GM19467 (cell line): ENCODE measurements at regions not wholly inside any gene's neighbourhood (a gene's known extent, or its start where the extent isn't known, plus 50 kb on each side); places are given as distances from the start of the nearest gene placed in this dataset.
"Not testable (repeated sequence)": the region's sequence is repeated elsewhere in the genome, so short reads cannot be mapped to it uniquely, and the experiment has no call there.

Source experiments
- ATAC-seq: cut with Tn5 transposase; IDR thresholded peaks from one replicate; pipeline ENCODE4 v1.9.1; 2021; ENCODE audit warnings: mild to moderate bottlenecking, moderate library complexity; ENCODE audit not compliant: unreplicated experiment

DNA sequence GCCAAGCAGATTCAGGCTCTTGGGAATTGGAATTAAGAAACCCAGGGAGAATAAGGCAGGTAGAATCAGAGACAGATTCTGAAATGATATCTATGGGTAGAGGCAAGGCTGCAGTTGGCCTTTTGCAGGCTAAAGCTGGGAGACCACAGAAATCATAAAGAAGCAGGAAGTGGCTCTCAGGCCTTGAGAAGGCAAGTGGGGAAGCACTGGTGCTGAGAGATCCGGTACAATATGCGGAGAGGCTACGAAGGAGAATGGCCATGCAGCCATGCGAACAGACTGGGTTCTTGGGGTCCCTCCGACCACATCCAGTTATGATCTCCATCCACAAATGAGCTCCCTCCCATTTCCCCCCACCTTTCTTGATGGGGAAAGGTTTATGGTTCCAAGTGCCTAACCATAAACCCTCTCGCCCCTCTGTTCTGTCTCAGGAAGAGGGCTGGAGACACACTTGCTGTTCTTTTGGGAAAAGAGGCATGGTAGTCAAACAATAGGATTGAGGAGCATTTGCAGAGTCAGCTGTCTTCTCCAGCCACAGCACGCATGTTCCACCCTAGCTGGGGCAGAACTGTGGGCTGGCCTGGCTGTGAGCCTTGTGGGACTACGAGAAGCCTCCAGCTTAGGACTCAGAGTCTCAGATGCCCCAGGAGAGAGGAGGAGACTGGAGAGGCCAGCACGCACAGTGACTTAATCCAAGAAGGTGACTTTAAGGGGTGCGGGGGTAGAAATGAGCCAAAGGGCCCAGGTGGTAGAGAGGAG, 99.6 kb downstream of the RPLP1 start:
- no peak for ATAC-seq

DNA sequence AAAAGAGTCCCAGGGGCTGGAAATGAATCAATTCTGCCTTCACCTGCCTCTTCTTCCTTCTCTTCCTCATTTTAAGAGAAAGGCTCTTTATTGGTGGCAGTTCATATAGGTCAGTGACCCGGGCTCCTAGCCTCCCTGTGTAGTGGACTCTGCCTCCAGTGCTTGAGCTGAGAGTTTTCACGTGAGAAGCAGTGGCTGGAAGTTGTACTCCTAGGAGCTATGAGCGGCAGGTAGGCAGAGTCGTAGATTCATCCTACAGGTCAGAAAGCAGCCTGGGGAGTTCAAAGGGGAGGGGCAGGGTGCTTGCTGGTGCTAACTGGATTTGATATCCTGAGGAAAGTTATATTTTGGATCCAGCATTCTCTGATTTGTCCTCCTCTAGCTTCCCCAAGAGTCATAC, 101.1 kb downstream of the RPLP1 start:
- ATAC-seq, result no peak

DNA sequence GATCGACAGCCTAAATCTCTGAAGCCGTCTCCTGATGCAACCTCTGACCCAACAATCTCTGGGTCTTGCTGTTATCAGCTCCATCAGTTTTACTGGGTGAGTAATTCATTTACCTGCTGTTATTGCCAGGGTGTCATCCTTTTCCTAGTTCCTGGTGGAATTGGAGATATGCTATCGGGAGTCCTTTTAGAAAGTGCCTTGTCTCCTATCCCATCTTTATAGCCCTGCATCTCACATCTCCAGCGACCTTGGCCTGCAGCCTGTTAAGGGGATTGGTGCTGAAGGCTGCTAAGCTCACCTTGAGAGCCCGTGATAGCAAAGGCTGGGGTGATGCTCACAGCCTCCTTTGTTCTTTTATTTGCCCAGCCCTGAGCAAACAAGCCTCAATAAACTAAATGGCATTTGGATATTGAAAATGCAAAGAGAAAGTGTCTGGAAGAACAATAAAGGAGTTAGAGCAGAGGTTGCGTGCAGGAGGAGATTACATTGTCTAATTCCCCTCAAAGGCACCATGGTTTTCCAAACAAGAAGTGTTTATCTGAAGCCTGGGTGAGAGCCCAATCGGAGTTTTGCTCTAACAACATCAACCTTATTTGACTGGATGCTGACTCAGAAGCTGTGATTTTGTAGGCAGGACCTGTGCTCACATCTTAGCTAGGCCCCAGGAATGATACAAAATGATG, 101.8 kb downstream of the RPLP1 start:
- no peak for ATAC-seq

DNA sequence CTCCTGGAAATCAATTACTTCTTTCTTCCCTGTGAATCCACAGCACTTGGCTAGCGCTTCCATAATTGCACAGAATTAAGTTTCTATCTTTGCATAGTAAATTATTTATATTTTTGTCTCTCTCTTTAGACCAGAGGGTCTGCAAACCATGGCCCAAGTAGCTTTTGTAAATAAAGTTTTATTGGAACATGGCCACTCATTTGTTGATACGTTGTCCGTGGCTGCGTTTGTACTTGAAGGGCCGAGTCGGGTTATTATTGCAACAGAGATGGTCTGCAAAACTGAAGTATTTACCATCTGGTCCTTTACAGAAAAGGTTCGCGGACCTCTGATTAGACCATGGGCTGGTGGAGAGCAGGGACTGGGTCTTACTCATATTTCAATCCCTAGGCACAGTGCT, 102.5 kb downstream of the RPLP1 start:
- ATAC-seq, result no peak

DNA sequence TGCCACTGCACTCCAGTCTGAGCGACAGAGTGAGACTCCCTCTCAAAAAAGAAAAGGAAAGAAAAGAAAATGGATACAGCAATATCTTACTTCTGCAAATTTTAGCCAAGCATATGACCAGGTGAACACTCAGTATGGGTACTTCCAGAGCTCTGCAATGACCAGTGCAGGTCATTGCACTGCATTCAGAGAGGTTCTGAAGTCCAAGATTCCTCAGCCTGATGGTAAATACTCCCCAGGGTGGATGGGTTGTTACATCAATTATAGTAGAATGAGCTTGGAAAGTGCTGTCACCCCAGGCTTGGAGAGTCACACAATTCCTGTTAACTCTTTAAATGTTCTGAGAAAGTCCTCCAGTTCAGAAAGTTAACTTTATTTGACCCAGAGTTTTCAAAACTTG, 103.7 kb downstream of the RPLP1 start:
- ATAC-seq, result no peak

DNA sequence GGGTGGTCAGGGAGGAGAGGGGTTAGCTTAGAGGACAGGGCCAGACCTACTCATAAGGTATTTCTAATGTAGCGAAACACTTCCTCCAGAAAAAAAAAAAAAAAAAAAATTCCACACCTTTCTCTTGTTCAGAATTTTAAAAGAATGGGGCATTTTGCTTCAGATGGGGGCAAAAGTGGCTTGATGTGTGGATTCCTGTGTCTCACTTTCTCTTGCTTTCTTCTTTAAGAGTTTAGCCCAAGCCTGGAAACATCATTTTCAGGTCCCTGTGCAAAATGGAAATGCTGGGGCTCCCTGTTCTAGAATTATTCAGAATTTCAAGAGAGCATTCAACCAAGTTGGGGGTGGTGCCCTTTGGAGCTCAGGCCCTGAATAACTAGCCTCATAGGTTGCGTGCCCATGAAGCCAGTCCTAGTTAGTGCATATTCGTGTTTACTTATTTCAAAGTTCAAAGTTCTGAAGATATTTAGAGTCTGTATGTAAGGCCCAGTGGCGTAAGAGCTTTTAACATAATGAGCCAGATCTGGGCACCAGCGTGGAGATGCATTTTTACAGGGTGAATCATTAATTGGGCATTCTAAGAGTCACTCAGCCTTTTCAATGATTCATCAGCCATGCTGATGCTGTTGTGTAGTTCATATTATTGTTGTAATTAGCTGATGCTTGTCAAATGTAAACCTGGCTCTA, 104.5 kb downstream of the RPLP1 start:
- ATAC-seq, result no peak

DNA sequence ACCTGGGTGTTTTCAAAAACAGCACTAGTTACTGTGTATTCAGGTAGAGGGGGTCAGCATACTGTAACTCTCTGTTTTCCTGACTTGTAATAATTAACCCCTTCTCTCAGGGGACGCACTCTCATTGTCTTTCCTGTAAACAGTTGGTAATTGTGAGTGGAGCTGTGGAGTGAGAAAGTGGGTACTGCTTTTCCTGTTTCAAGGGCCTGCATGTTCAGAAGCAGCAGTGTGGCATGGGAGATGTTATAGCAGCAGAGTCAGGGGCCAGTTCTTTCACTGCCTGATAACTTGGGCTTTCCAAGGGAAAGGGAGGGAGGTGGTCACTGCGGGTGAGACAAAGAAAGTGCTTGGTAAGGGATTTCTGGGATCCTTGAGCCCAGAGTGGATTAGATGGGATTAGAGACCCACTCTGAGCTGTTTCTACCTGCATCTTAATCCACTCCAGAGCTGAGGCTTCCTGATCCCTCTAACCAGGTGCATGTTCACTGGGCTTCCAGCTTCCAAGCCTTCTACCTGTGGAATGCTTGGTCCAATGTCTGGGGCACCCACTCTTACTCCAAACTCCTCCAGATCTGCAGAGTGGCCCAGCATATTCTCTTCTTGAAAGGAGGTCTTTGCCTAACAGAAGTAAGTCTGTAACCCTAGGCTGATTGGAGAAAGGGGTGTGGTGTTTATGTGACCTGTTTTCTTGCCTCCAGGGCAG, 105.2 kb downstream of the RPLP1 start:
- ATAC-seq, result no peak

DNA sequence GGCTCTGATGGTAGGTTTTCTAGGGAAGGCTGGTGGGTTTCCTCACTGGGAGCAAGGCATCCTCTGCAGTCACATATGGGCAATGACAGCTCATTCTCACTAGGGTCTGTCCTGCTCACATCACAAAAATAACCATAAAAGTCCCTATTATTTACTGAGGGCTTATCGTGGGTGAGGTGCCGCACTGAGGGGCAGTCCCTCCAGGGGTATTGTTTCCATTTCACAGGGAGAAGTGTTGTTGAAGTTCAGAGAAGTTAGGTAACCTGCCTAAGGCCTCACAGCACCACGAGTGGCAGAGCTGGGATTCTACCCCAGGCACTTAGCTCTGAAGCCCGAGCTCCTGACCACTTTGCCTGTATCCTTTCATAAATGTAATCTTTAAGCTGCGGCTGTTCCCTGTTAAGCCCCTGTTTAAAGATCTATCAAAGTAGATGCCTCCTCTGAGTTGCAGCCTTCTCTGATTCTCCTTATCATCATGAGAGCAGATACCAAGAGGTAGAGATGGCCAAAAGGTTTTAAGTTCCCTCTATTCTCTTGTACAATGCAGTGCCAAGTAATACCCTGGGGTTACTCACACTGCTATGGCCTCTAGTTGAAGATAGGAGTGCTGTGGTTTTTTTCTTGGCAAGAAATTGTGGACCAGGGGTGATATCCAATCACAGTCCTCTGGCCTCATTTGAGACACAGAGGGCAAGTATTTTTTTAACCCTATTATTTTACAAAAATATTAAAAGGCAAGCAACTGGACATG, 107.0 kb downstream of the RPLP1 start:
- no peak for ATAC-seq

DNA sequence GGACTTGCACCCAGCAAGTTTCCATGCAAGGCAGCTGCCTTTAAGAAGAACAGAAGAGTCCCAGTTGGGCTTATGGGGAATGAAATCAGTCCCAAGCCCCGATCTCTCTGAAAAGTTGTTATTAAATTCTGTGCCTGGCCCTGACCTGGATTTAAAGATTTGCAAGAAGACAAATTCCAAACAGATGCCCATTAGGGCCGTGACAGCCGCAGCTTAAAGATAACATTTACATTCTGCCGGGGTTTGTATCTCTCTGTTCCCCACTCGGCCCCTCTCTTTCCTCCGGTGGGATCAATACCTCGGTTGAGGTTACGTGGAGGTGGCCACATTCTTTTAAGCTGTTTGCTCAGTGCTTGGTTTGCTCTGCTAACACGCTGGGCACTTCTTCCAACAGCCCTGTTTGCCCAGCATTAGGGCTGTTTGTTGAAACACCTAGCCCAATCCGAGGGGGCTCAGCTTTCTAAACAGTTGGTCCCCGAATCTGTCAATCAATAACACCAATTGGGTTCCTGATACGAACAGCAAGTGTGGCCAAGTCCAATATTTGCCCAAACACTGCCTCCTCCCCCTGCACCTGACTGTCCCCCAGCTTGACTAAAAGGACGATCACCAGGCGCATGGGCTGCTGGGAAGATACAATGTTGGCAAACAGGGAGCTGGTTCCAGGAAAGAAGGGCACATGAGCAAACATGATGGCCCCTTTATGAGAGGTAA, 108.6 kb downstream of the RPLP1 start:
- no peak for ATAC-seq

DNA sequence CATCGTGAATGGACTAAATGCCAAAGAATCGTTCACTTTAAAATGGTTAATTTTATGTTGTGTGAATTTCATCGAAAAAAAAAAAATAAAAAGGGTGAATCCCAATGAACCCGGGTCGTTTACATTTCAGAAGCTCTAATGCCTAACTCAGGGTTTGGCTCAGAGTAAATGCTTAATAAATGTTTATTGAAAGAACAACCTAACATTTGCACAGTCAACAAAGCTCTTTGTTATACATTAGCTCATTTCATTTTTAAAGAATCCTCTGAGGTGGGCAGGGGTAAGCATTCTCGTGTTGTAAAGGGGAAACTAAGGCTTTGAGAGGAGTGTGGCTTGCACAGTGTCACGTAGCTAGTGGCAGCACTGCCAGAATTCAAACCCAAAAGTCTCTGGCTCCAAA, 109.5 kb downstream of the RPLP1 start:
- ATAC-seq, result no peak

DNA sequence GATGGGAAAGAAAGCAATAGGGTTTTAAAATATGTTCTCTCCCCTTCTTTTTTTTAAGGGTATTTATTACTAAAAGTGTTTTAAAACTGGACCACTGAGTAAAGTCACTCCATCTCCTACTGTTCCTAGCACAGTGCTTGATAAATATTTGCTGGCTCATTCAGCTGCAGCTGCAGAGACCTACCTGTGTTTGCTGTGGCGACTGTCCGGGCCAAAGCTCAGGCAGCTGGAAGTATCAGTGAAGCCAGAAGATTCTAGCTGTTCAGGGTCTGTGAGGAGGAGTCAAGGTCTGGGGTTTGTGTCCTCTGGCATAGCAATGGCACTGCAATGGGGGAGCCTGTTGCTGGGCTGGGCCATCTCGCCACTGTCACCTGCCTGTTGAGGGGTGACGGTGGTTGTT, 109.9 kb downstream of the RPLP1 start:
- ATAC-seq, result no peak

DNA sequence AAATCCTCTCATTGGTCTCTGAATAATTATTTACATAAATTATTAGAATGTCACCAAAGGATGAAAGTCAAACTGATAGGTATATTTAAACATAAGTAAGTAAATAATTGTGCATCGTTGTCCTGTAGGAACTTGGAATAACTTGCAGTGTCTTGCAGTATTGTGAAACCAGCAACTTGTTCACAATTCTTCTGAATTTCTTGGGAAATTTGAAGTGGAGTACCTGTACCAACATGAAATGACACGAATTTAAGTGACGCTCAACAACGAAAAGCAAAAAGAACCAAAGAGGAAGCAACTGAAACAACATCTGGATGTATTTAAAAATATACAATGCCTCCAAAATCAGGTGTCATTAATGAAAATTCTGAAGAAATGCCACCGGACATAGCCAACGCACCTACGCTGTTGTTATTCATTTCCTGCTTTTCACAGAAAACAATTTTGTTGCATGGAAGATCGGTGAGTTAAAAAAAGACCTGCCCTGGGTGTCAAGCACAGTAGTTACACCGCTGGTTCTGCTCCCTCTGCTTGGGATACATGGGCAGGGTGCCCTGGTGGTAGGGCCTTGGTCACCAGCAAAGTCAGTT, 112.5 kb downstream of the RPLP1 start:
- no peak for ATAC-seq

DNA sequence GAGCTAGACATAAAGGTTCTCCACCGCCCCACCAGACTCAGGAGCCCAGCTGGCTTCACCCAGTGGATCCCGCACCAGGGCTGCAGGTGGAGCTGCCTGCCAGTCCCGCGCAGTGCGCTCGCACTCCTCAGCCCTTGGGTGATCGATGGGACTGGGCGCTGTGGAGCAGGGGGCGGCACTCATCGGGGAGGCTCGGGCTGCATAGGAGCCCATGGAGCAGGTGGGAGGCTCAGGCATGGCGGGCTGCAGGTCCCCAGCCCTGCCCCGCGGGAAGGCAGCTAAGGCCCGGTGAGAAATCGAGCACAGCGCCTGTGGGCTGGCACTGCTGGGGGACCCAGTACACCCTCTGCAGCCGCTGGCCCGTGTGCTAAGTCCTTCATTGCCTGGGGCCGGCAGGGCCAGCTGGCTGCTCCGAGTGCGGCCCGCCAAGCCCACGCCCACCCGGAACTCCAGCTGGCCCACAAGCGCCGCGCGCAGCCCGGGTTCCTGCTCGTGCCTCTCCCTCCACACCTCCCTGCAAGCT, 114.7 kb downstream of the RPLP1 start:
- ATAC-seq, result not testable (repeated sequence)

DNA sequence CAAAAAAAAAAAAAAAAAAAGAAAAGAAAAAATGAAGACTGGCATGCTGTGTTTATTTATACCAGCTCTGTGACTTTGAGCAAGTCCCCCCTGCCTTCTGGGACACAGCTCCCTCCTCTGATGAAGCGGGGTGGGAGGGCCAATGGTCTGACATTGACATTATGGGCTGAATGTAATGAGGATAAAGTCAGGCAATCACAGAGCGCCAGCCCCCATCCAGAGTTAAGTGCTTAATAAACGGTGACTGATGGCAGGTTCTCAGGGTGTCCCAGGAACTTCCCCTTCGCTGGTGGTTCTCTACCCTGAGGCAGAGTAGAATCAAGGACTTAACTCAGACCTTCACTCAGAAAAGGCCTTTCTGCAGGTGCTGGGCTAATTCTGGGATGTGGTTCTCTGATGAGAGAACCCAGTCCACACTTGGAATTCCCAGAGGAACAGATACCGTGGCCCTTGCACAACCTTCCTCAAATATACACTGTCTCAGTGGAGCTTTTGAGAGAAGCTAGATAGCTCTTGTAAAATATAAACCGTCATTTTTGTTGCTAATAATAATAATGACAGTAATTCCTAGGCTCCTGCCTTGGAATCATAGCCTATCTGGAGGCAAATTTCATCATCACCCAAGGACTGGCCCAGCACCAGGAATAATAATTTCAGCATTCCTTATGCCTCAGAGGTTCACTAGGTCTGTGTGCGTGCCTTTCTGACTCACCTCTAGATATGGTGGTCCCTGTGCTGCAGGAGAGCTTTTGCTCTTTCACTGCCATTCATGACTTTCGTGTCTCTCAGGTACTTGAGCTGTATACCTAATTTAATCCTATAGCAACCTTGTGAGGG, 115.8 kb downstream of the RPLP1 start:
- ATAC-seq, result no peak

DNA sequence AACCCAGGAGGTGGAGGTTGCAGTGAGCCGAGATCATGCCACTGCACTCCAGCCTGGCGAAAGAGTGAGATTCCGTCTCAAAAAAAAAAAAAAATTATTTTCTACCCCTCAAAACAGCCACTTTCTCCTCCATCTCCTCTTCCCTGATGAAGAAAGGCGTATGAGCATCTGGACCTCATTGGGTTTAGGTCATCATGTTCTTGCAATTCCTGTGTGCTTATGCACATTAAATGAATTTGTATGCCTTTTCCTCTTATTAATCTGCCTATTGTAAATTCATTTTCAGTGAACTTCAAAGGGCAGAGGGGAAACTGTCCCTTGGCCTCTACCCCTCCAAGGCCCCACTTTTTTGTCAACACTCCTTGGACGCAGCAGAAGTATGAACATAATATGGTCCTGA, 117.8 kb downstream of the RPLP1 start:
- no peak for ATAC-seq

DNA sequence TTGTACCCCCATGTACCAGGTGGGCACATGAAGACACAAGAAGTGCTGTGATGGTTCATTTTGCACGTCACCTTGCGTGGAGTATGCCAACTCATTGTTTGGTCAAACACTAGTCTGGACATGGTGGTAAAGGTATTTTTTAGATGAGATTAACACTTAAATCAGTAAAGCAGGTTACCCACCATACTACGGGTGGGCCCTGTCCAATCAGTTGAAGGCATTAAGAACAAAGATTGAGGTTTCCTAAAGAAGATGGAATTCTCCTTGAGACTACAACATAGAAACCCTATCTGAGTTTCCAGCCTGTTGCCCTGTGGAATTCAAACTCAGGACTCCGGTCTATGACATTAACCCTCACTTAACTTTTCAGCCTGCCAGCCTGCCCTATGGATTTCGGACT, 118.4 kb downstream of the RPLP1 start:
- ATAC-seq, result no peak

DNA sequence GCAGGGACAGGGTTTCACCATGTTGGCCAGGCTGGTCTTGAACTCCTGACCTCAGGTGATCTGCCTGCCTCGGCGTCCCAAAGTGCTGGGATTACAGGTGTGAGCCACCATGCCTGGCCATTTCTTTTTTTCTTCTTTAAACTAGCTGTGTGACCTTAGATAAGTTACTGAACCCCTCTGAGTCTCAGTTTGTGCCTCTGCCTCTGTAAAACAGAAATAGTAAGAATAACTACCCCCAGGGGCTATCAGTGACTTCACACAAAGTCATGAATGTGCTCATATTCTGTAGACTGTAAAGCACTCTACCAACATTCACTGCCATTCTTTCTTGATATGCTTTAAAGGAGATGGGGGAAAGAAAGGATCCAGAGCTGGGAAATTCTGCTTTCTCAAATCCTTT, 120.7 kb downstream of the RPLP1 start:
- ATAC-seq, result not testable (repeated sequence)

DNA sequence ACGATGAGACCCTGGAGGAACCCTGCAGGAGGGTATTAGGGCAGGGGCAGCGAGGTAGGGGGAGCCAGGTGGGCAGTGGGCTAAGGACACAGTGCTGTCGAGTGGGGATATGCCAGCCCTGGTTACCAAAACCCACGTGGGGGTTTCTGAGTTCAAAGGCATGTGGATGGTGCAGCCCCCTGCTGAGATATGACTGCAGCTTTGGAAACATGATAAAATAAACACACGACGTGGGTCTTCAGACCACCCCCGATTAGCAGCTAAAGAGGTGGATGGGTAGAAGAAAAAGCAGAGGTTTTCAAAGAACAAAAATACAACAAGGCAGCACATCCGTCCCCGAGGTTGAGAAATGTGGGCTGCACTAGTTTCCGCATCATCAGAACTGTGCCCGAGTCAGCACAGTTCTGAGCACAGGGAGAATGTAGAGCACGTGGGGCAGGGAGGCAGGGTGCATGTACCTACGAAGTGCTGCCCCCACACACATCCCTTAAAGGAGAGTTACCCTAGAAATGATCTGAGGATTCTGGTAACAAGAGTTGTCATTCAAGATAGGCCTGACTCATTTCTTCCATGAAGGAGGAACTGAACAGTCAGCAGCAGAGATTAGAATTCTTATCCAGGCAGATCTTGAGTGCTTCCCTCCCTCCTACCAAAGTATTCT, 121.3 kb downstream of the RPLP1 start:
- no peak for ATAC-seq
